HG02798 (cell line): ENCODE measurements at regions not wholly inside any gene's neighbourhood (a gene's known extent, or its start where the extent isn't known, plus 50 kb on each side); places are given as distances from the start of the nearest gene placed in this dataset.

Experiments used
- ATAC-seq: cut with Tn5 transposase; IDR thresholded peaks from one replicate; pipeline ENCODE4 v1.9.1; 2021; ENCODE audit warnings: mild to moderate bottlenecking; ENCODE audit not compliant: unreplicated experiment, poor library complexity

GRCh38 chr12:108021141-108021540 lies 107.9 kb upstream of the WSCD2 start:
- no peak for ATAC-seq

- no peak for ATAC-seq
Measured at GRCh38 chr12:108021949-108022522, 107.1 kb upstream of the WSCD2 start.

- ATAC-seq: no peak
Measured at GRCh38 chr12:108029051-108029835, 99.8 kb upstream of the WSCD2 start.

GRCh38 chr12:108033090-108033489 lies 96.0 kb upstream of the WSCD2 start:
- ATAC-seq: no peak

GRCh38 chr12:108035372-108035771 lies 93.7 kb upstream of the WSCD2 start:
- no peak for ATAC-seq

- ATAC-seq: no peak
Measured at GRCh38 chr12:108037960-108038359, 91.1 kb upstream of the WSCD2 start.

GRCh38 chr12:108039794-108040193 lies 89.3 kb upstream of the WSCD2 start:
- ATAC-seq: no peak

- no peak for ATAC-seq
Measured at GRCh38 chr12:108040947-108041346, 88.1 kb upstream of the WSCD2 start.

GRCh38 chr12:108043286-108043685 lies 85.8 kb upstream of the WSCD2 start:
- no peak for ATAC-seq

GRCh38 chr12:108043750-108044533 lies 85.1 kb upstream of the WSCD2 start:
- ATAC-seq: no peak

GRCh38 chr12:108046135-108046534 lies 83.0 kb upstream of the WSCD2 start:
- ATAC-seq: no peak

- ATAC-seq: no peak
Measured at GRCh38 chr12:108046650-108047049, 82.4 kb upstream of the WSCD2 start.

- ATAC-seq: no peak
Measured at GRCh38 chr12:108047071-108047550, 82.0 kb upstream of the WSCD2 start.

GRCh38 chr12:108048686-108049085 lies 80.4 kb upstream of the WSCD2 start:
- ATAC-seq: no peak

GRCh38 chr12:108050696-108051095 lies 78.4 kb upstream of the WSCD2 start:
- ATAC-seq: no peak

GRCh38 chr12:108052260-108052659 lies 76.8 kb upstream of the WSCD2 start:
- no peak for ATAC-seq

- ATAC-seq: no peak
Measured at GRCh38 chr12:108053512-108053911, 75.6 kb upstream of the WSCD2 start.

- no peak for ATAC-seq
Measured at GRCh38 chr12:108054496-108054895, 74.6 kb upstream of the WSCD2 start.

- ATAC-seq: no peak
Measured at GRCh38 chr12:108055141-108055540, 73.9 kb upstream of the WSCD2 start.

GRCh38 chr12:108060067-108060466 lies 69.0 kb upstream of the WSCD2 start:
- ATAC-seq: no peak

- ATAC-seq: no peak
Measured at GRCh38 chr12:108060903-108061302, 68.2 kb upstream of the WSCD2 start.
